ENCODE measurements at regions not wholly inside any gene's neighbourhood (a gene's known extent, or its start where the extent isn't known, plus 50 kb on each side); places are given as distances from the start of the nearest gene placed in this dataset.

- Mint-ChIP-seq H3K27me3 (no peaks in the 10 kb centered on the region), H3K27ac (no peak overlapping the region), H3K9me3 (peaks cover 13 to 17% (median 13%) of the 10 kb centered on the region in 3 donors), H3K36me3 (no peaks in the 10 kb centered on the region), H3K4me3 (no peak overlapping the region), H3K4me1 (no peaks in the 10 kb centered on the region)
- Histone ChIP-seq H3K27me3 (replicated peaks in 1 of 2; ENCODE audit: control insufficient read depth in 2 of 2, extremely low read depth in 1 of 2, insufficient read depth in 2 of 2, low read length in 1 of 2) (no peaks in the 10 kb centered on the region), H3K27ac (ENCODE audit: low read length) (no peak overlapping the region), H3K4me1 (ENCODE audit: control insufficient read depth in 1 of 2, extremely low read depth in 1 of 2, insufficient read depth in 2 of 2, low read length in 2 of 2) (no peaks in the 10 kb centered on the region), H3K4me3 (ENCODE audit: control insufficient read depth in 1 of 2, extremely low read depth in 1 of 2, low read length in 1 of 2) (no peak overlapping the region), H3K36me3 (ENCODE audit: control insufficient read depth in 2 of 2, extremely low read depth in 1 of 2, insufficient read depth in 1 of 2, low read length in 1 of 2) (no peaks in the 10 kb centered on the region), H3K9me3 (no peaks in the 10 kb centered on the region)
- ChIA-PET POLR2A (interaction anchor here in 1 of 2 donors (0.6 kb wide), 1 partner anchor 116 kb away, joined by 3 read pairs; no protein-coding TSS in a partner anchor), CTCF (no interaction called here)
- no peak for DNase-seq
- WGBS (ENCODE audit: insufficient coverage) = no CpG with 5 or more reads among the region's 1 CpG
- no peak for ATAC-seq (replicated peaks in 1 of 4)
These were observed 303.9 kb upstream of the DEFB112 start for GRCh38 chr6:50353603-50354002.

- no peaks in the 10 kb centered on the region for H3K4me1 ChIP-seq (ENCODE audit: control insufficient read depth in 1 of 2, extremely low read depth in 1 of 2, insufficient read depth in 2 of 2, low read length in 2 of 2)
- no peaks in the 10 kb centered on the region for H3K9me3 ChIP-seq
- Mint-ChIP-seq H3K9me3 (peaks cover 23 to 31% (median 29%) of the 10 kb centered on the region in 3 donors), H3K4me1 (no peaks in the 10 kb centered on the region), H3K27ac (no peak overlapping the region), H3K27me3 (no peaks in the 10 kb centered on the region), H3K36me3 (no peaks in the 10 kb centered on the region), H3K4me3 (no peak overlapping the region)
- ATAC-seq (replicated peaks in 1 of 4) (no peak), DNase-seq (no peak)
- ChIA-PET POLR2A (no interaction called here), CTCF (no interaction called here)
- H3K27me3 ChIP-seq (replicated peaks in 1 of 2; ENCODE audit: control insufficient read depth in 2 of 2, extremely low read depth in 1 of 2, insufficient read depth in 2 of 2, low read length in 1 of 2) = no peaks in the 10 kb centered on the region
- no peak overlapping the region for H3K27ac ChIP-seq (ENCODE audit: low read length)
- H3K36me3 ChIP-seq (ENCODE audit: control insufficient read depth in 2 of 2, extremely low read depth in 1 of 2, insufficient read depth in 1 of 2, low read length in 1 of 2) = no peaks in the 10 kb centered on the region
- no peak overlapping the region for H3K4me3 ChIP-seq (ENCODE audit: control insufficient read depth in 1 of 2, extremely low read depth in 1 of 2, low read length in 1 of 2)
- WGBS (ENCODE audit: insufficient coverage) = no CpG with 5 or more reads among the region's 5 CpGs
These were observed 308.4 kb upstream of the DEFB112 start for GRCh38 chr6:50358113-50358512.

GRCh38 chr6:50361641-50362331, 312.1 kb upstream of the DEFB112 start:
- H3K27me3 Mint-ChIP-seq = no peaks in the 10 kb centered on the region
- DNase-seq (no peak), ATAC-seq (replicated peaks in 1 of 4) (no peak)
- Histone ChIP-seq H3K4me3 (ENCODE audit: control insufficient read depth in 1 of 2, extremely low read depth in 1 of 2, low read length in 1 of 2) (no peak overlapping the region), H3K9me3 (no peaks in the 10 kb centered on the region), H3K27me3 (replicated peaks in 1 of 2; ENCODE audit: control insufficient read depth in 2 of 2, extremely low read depth in 1 of 2, insufficient read depth in 2 of 2, low read length in 1 of 2) (no peaks in the 10 kb centered on the region), H3K4me1 (ENCODE audit: control insufficient read depth in 1 of 2, extremely low read depth in 1 of 2, insufficient read depth in 2 of 2, low read length in 2 of 2) (no peaks in the 10 kb centered on the region), H3K27ac (ENCODE audit: low read length) (no peak overlapping the region), H3K36me3 (ENCODE audit: control insufficient read depth in 2 of 2, extremely low read depth in 1 of 2, insufficient read depth in 1 of 2, low read length in 1 of 2) (no peaks in the 10 kb centered on the region)
- H3K4me3 Mint-ChIP-seq = no peak overlapping the region
- no peaks in the 10 kb centered on the region for H3K4me1 Mint-ChIP-seq
- ChIA-PET POLR2A (no interaction called here), CTCF (no interaction called here)
- no peaks in the 10 kb centered on the region for H3K36me3 Mint-ChIP-seq
- H3K27ac Mint-ChIP-seq = no peak overlapping the region
- peaks cover 17 to 22% (median 20%) of the 10 kb centered on the region in 3 donors for H3K9me3 Mint-ChIP-seq
- no CpG with 5 or more reads among the region's 4 CpGs for WGBS (ENCODE audit: insufficient coverage)

GRCh38 chr6:50362706-50363105, 313.0 kb upstream of the DEFB112 start:
- Histone ChIP-seq H3K36me3 (ENCODE audit: control insufficient read depth in 2 of 2, extremely low read depth in 1 of 2, insufficient read depth in 1 of 2, low read length in 1 of 2) (no peaks in the 10 kb centered on the region), H3K4me1 (ENCODE audit: control insufficient read depth in 1 of 2, extremely low read depth in 1 of 2, insufficient read depth in 2 of 2, low read length in 2 of 2) (no peaks in the 10 kb centered on the region), H3K9me3 (no peaks in the 10 kb centered on the region), H3K27me3 (replicated peaks in 1 of 2; ENCODE audit: control insufficient read depth in 2 of 2, extremely low read depth in 1 of 2, insufficient read depth in 2 of 2, low read length in 1 of 2) (no peaks in the 10 kb centered on the region), H3K27ac (ENCODE audit: low read length) (no peak overlapping the region), H3K4me3 (ENCODE audit: control insufficient read depth in 1 of 2, extremely low read depth in 1 of 2, low read length in 1 of 2) (no peak overlapping the region)
- Mint-ChIP-seq H3K9me3 (peaks cover 17 to 25% (median 19%) of the 10 kb centered on the region in 3 donors), H3K27ac (no peak overlapping the region), H3K4me3 (no peak overlapping the region), H3K27me3 (no peaks in the 10 kb centered on the region), H3K4me1 (no peaks in the 10 kb centered on the region), H3K36me3 (no peaks in the 10 kb centered on the region)
- WGBS (ENCODE audit: insufficient coverage) = 50% methylated on average over 1 of the region's 1 CpG
- ChIA-PET CTCF (no interaction called here), POLR2A (no interaction called here)
- ATAC-seq (replicated peaks in 1 of 4) (no peak), DNase-seq (no peak)

- DNase-seq (no peak), ATAC-seq (replicated peaks in 1 of 4) (no peak)
- Histone ChIP-seq H3K4me1 (ENCODE audit: control insufficient read depth in 1 of 2, extremely low read depth in 1 of 2, insufficient read depth in 2 of 2, low read length in 2 of 2) (no peaks in the 10 kb centered on the region), H3K9me3 (peaks cover under 1% of the 10 kb centered on the region), H3K27ac (ENCODE audit: low read length) (no peak overlapping the region), H3K4me3 (ENCODE audit: control insufficient read depth in 1 of 2, extremely low read depth in 1 of 2, low read length in 1 of 2) (no peak overlapping the region), H3K36me3 (ENCODE audit: control insufficient read depth in 2 of 2, extremely low read depth in 1 of 2, insufficient read depth in 1 of 2, low read length in 1 of 2) (no peaks in the 10 kb centered on the region), H3K27me3 (replicated peaks in 1 of 2; ENCODE audit: control insufficient read depth in 2 of 2, extremely low read depth in 1 of 2, insufficient read depth in 2 of 2, low read length in 1 of 2) (no peaks in the 10 kb centered on the region)
- H3K4me1 Mint-ChIP-seq = no peaks in the 10 kb centered on the region
- no peak overlapping the region for H3K27ac Mint-ChIP-seq
- no peak overlapping the region for H3K4me3 Mint-ChIP-seq
- peaks cover 6 to 10% (median 8%) of the 10 kb centered on the region in 3 donors for H3K9me3 Mint-ChIP-seq
- no peaks in the 10 kb centered on the region for H3K36me3 Mint-ChIP-seq
- ChIA-PET POLR2A (no interaction called here), CTCF (interaction anchor here in 1 of 2 donors (0.6 kb wide), 1 partner anchor 274 kb away, joined by 5 read pairs; no protein-coding TSS in a partner anchor)
- H3K27me3 Mint-ChIP-seq = no peaks in the 10 kb centered on the region
These were observed 320.3 kb upstream of the DEFB112 start for GRCh38 chr6:50369996-50370395.

- H3K36me3 ChIP-seq (ENCODE audit: control insufficient read depth in 2 of 2, extremely low read depth in 1 of 2, insufficient read depth in 1 of 2, low read length in 1 of 2) = no peaks in the 10 kb centered on the region
- 60% methylated on average over 5 of the region's 7 CpGs for WGBS (ENCODE audit: insufficient coverage)
- H3K9me3 Mint-ChIP-seq = peaks cover 0 to 28% (median 12%) of the 10 kb centered on the region in 3 donors
- H3K9me3 ChIP-seq = no peaks in the 10 kb centered on the region
- no peaks in the 10 kb centered on the region for H3K36me3 Mint-ChIP-seq
- ChIA-PET CTCF (no interaction called here), POLR2A (no interaction called here)
- no peak overlapping the region for H3K27ac Mint-ChIP-seq
- H3K27me3 ChIP-seq (replicated peaks in 1 of 2; ENCODE audit: control insufficient read depth in 2 of 2, extremely low read depth in 1 of 2, insufficient read depth in 2 of 2, low read length in 1 of 2) = no peaks in the 10 kb centered on the region
- H3K27me3 Mint-ChIP-seq = no peaks in the 10 kb centered on the region
- no peak overlapping the region for H3K27ac ChIP-seq (ENCODE audit: low read length)
- ATAC-seq (replicated peaks in 1 of 4) = no peak
- H3K4me1 ChIP-seq (ENCODE audit: control insufficient read depth in 1 of 2, extremely low read depth in 1 of 2, insufficient read depth in 2 of 2, low read length in 2 of 2) = no peaks in the 10 kb centered on the region
- no peaks in the 10 kb centered on the region for H3K4me1 Mint-ChIP-seq
- H3K4me3 ChIP-seq (ENCODE audit: control insufficient read depth in 1 of 2, extremely low read depth in 1 of 2, low read length in 1 of 2) = no peak overlapping the region
- no peak for DNase-seq
- no peak overlapping the region for H3K4me3 Mint-ChIP-seq
These were observed 330.8 kb upstream of the DEFB112 start for GRCh38 chr6:50380406-50381098.

Measured in T-cell (primary cell).